IPS DF 6.9 (cell line): ENCODE measurements at regions not wholly inside any gene's neighbourhood (a gene's known extent, or its start where the extent isn't known, plus 50 kb on each side); places are given as distances from the start of the nearest gene placed in this dataset.

Experiments used
- DNase-seq: peaks from one replicate; pipeline ENCODE4 v3.0.0-alpha.2; 2013; ENCODE audit warnings: low read depth, low spot score
- H3K27ac ChIP-seq: one replicate; pipeline ENCODE4 v1.5.1; 2013; ENCODE audit warnings: low read length, control low read depth
- H3K27me3 ChIP-seq: 2 replicates; pipeline ENCODE4 v1.6.1; 2013; ENCODE audit warnings: mild to moderate bottlenecking, low read length; ENCODE audit not compliant: control insufficient read depth, insufficient read depth
- H3K36me3 ChIP-seq: 2 replicates; pipeline ENCODE4 v1.6.1; 2013; ENCODE audit warnings: low read length; ENCODE audit not compliant: control insufficient read depth, insufficient read depth
- H3K4me1 ChIP-seq: 2 replicates; pipeline ENCODE4 v1.6.1; 2013; ENCODE audit warnings: low read length; ENCODE audit not compliant: control insufficient read depth, insufficient read depth
- H3K4me3 ChIP-seq: 2 replicates; pipeline ENCODE4 v1.5.1; 2013; ENCODE audit warnings: mild to moderate bottlenecking, low read length
- H3K9me3 ChIP-seq: 2 replicates; pipeline ENCODE4 v1.6.1; 2013; ENCODE audit warnings: low read length, inconsistent platforms; ENCODE audit not compliant: control insufficient read depth, insufficient read depth
- WGBS: extraction: QIAGEN DNeasy Blood & Tissue Kit; methylation state at CpG from one replicate; pipeline ENCODE4 v1.1.7; 2013; ENCODE audit warnings: mixed read lengths, missing lambda C conversion rate; ENCODE audit not compliant: insufficient read length, insufficient coverage; 5-methylcytosine and 5-hydroxymethylcytosine counted together

- no peak for DNase-seq
- Histone ChIP-seq H3K9me3 (no peaks in the 10 kb centered on the region), H3K4me3 (no peak overlapping the region), H3K36me3 (no peaks in the 10 kb centered on the region), H3K4me1 (peaks cover 3% of the 10 kb centered on the region; the same call in 1 of the 2 replicates), H3K27me3 (no peaks in the 10 kb centered on the region), H3K27ac (no peak overlapping the region)
- no CpG with 5 or more reads among the region's 3 CpGs for WGBS
These were observed 205.8 kb upstream of the RREB1 start for GRCh38 chr6:6901945-6902344.

DNA sequence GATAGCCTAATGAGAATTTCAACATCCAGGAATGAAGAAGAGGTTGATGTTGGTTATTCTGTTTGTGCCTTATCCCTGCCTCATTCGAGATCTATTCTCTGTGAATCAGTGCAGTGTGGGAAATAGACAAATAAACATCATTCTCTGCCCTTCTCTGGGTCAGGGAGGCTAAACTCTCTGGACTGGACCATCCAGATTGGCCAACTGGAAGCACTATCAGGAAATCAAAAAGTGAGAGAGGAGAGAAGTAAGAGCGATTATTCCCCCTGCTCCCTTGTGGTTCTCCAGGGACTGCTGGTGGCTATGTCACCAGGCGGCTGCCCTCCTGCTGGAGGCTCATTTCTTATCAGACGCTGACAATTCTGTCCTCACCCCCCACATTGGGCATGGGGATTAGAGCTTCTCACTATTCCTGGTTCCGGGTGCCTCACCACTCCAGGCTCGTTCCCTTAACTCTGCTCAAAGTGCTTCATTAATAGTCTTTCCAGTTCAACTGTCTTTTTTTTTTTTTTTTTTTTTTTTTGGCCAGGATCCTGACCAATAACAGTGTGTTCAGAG lies 201.7 kb upstream of the RREB1 start:
- no peaks in the 10 kb centered on the region for H3K36me3 ChIP-seq
- no CpG with 5 or more reads among the region's 6 CpGs for WGBS
- H3K4me3 ChIP-seq: no peak overlapping the region
- H3K4me1 ChIP-seq: no peaks in the 10 kb centered on the region
- no peaks in the 10 kb centered on the region for H3K9me3 ChIP-seq
- H3K27me3 ChIP-seq: no peaks in the 10 kb centered on the region
- H3K27ac ChIP-seq: no peak overlapping the region
- DNase-seq: no peak

- Histone ChIP-seq H3K4me1 (no peaks in the 10 kb centered on the region), H3K4me3 (no peak overlapping the region), H3K36me3 (no peaks in the 10 kb centered on the region), H3K27me3 (no peaks in the 10 kb centered on the region), H3K27ac (no peak overlapping the region), H3K9me3 (no peaks in the 10 kb centered on the region)
- DNase-seq: no peak
- no CpG with 5 or more reads among the region's 5 CpGs for WGBS
These were observed 201.1 kb upstream of the RREB1 start for GRCh38 chr6:6906570-6907213.

DNA sequence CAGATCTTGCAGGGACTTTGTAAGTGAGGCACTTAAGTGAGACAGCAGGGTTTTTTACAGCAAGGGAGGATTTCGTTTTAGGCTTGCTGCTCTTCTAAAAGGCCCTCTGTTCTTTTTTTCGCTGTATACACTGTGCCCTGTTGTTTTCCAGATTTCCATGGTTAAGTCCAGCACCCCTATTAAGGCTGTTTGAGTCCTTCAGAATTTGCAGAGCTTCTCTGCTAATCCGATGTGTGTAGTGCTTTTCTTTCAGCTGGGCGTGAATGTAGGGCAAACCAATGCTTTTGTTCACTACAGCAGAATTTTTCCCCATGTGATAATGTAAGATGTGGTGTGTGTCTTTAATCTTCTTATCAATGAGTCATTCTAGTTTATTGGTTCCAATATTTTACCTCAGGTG lies 200.5 kb upstream of the RREB1 start:
- no peak overlapping the region for H3K4me3 ChIP-seq
- H3K27me3 ChIP-seq: no peaks in the 10 kb centered on the region
- no peaks in the 10 kb centered on the region for H3K9me3 ChIP-seq
- no CpG with 5 or more reads among the region's 4 CpGs for WGBS
- no peaks in the 10 kb centered on the region for H3K4me1 ChIP-seq
- H3K27ac ChIP-seq: no peak overlapping the region
- no peaks in the 10 kb centered on the region for H3K36me3 ChIP-seq
- no peak for DNase-seq

- Histone ChIP-seq H3K4me1 (no peaks in the 10 kb centered on the region), H3K27me3 (no peaks in the 10 kb centered on the region), H3K27ac (no peak overlapping the region), H3K36me3 (no peaks in the 10 kb centered on the region), H3K9me3 (no peaks in the 10 kb centered on the region), H3K4me3 (no peak overlapping the region)
- no peak for DNase-seq
- WGBS: no CpG with 5 or more reads among the region's 1 CpG
These were observed 199.6 kb upstream of the RREB1 start for GRCh38 chr6:6908121-6908520.

DNA sequence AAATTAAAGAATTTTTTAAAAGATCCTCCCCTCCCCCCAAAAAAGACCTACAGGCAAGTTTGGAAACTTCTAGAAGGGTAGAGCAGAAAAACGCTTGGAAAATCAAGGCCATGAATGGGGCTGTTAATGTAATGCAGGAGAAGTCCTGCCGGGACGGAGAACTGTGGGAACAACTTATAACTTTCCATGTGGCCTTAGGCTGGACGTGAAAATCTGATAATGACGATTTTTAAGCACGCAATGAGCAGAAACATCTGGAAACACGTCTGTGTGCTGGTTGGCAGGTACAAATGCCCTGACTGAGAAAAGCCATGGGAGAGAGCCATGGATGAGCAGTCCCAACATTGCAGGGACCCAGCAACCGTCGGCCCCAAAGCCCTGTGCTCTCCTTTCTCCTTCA lies 198.7 kb upstream of the RREB1 start:
- no peak overlapping the region for H3K27ac ChIP-seq
- H3K4me1 ChIP-seq: no peaks in the 10 kb centered on the region
- no peak for DNase-seq
- WGBS: no CpG with 5 or more reads among the region's 9 CpGs
- H3K4me3 ChIP-seq: no peak overlapping the region
- no peaks in the 10 kb centered on the region for H3K36me3 ChIP-seq
- H3K27me3 ChIP-seq: no peaks in the 10 kb centered on the region
- no peaks in the 10 kb centered on the region for H3K9me3 ChIP-seq

GRCh38 chr6:6910734-6911295 lies 196.9 kb upstream of the RREB1 start:
- WGBS: no CpG with 5 or more reads among the region's 6 CpGs
- Histone ChIP-seq H3K4me1 (no peaks in the 10 kb centered on the region), H3K9me3 (no peaks in the 10 kb centered on the region)

GRCh38 chr6:6911391-6911790 lies 196.4 kb upstream of the RREB1 start:
- H3K4me3 ChIP-seq: no peak overlapping the region
- no peaks in the 10 kb centered on the region for H3K4me1 ChIP-seq
- no peaks in the 10 kb centered on the region for H3K9me3 ChIP-seq
- no peaks in the 10 kb centered on the region for H3K36me3 ChIP-seq
- DNase-seq: no peak
- no CpG with 5 or more reads among the region's 5 CpGs for WGBS
- H3K27ac ChIP-seq: no peak overlapping the region
- no peaks in the 10 kb centered on the region for H3K27me3 ChIP-seq

More at GRCh38 chr6:6910734-6911295, 196.9 kb upstream of the RREB1 start:
- no peak overlapping the region for H3K27ac ChIP-seq
- H3K27me3 ChIP-seq: no peaks in the 10 kb centered on the region
- no peak overlapping the region for H3K4me3 ChIP-seq
- no peaks in the 10 kb centered on the region for H3K36me3 ChIP-seq
- no peak for DNase-seq

DNA sequence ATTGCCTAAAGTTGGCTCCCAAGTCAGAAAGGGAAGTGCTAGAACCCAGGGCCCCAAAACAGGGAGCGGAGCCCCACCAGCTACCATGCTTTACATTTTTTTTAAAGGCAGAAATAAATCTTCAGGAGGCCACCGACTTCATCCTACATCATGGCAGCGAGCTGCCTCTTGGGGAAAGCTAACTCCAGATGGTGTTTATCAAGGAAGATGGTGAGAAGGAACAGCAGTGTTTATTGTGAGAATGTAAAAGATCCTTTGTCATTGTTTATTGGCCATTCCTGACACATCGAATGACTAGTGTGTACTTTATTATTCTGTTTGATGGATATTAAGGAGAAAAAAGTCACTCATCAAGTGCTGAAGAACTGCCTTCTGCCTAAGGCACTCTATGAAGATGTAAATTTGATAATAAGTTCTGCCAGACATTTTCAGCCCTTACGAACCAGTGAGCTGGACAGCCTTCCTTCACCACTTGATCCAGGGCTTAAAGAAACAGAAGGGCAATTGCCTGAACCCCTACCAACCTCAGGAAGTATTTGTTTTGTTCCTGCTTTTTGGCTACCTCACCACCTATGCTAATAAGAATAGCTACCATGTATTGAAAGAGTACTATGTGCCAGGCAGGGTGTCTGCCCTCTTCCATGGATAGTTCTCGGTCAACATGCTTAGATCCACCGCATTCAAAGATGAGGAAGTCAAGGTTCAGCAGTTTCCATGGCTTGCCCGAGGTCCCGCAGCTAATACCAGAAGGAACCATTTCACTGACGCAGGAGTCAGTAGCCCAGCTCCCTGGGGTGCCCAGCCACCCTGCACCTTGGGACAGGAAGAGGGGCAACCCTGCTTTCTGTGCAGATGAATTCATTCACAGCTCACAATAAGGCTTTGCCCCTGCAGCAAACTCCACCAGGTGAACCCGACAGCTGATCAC lies 194.7 kb upstream of the RREB1 start:
- Histone ChIP-seq H3K4me3 (no peak overlapping the region), H3K27me3 (no peaks in the 10 kb centered on the region), H3K27ac (no peak overlapping the region), H3K4me1 (no peaks in the 10 kb centered on the region), H3K36me3 (no peaks in the 10 kb centered on the region), H3K9me3 (no peaks in the 10 kb centered on the region)
- DNase-seq: no peak
- no CpG with 5 or more reads among the region's 11 CpGs for WGBS

DNA sequence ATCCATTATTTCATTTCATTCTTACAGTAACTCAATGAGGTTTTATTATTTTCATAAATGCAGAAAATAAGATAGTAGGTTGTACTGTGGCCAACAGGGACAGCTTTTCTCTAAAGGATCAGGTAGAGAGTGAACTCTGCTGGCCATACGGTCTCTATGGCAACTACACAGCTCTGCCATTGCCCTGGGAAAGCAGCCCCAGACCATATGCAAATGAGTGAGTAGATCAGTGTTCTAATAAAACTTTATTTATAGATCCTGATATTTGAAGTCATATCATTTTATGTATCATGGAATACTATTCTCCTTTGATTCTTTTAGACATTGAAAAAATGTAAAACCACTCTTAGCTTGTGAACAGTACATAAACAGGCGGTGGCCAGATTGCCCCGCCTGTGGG lies 192.5 kb upstream of the RREB1 start:
- DNase-seq: no peak
- Histone ChIP-seq H3K27ac (no peak overlapping the region), H3K4me3 (no peak overlapping the region), H3K4me1 (no peaks in the 10 kb centered on the region), H3K36me3 (no peaks in the 10 kb centered on the region), H3K9me3 (no peaks in the 10 kb centered on the region), H3K27me3 (no peaks in the 10 kb centered on the region)
- no CpG with 5 or more reads among the region's 3 CpGs for WGBS
